Activated CD8-positive, alpha-beta memory T cell treated with anti-CD3 and anti-CD28 coated beads, Interleukin-2, amount 10 ng/mL, durations not matched to agents 7 days and 5 days (primary cell): ENCODE measurements at regions not wholly inside any gene's neighbourhood (a gene's known extent, or its start where the extent isn't known, plus 50 kb on each side); places are given as distances from the start of the nearest gene placed in this dataset.
"Not testable (repeated sequence)": the region's sequence is repeated elsewhere in the genome, so short reads cannot be mapped to it uniquely, and the experiment has no call there.

Source experiments
- ATAC-seq: fragments of 150-1000 bp; cut with Tn5 transposase; one replicate; pipeline ENCODE4 v1.10.0; 2021; ENCODE audit warnings: moderate library complexity
- CTCF ChIA-PET: fragments of 350-600 bp; sonication (Branson Sonifier 250); formaldehyde crosslinking; loops from one replicate; lab custom pipeline; 2021; ENCODE audit warnings: antibody characterized with exemption; lab: Charles Lee
- DNase-seq: peaks from one replicate; pipeline ENCODE4 v3.0.0-alpha.2; 2020
- H3K27ac Mint-ChIP-seq: one replicate; pipeline ENCODE4 v1.8.0; 2021; ENCODE audit warnings: mild to moderate bottlenecking, mixed read lengths
- H3K27me3 Mint-ChIP-seq: one replicate; pipeline ENCODE4 v1.8.0; 2021; ENCODE audit warnings: mixed read lengths
- H3K36me3 Mint-ChIP-seq: one replicate; pipeline ENCODE4 v1.8.0; 2021; ENCODE audit warnings: mild to moderate bottlenecking, mixed read lengths
- H3K4me1 Mint-ChIP-seq: one replicate; pipeline ENCODE4 v1.8.0; 2021; ENCODE audit warnings: mixed read lengths
- H3K4me3 Mint-ChIP-seq: one replicate; pipeline ENCODE4 v1.8.0; 2021; ENCODE audit warnings: mild to moderate bottlenecking, moderate library complexity, mixed read lengths
- H3K9me3 Mint-ChIP-seq: one replicate; pipeline ENCODE4 v1.8.0; 2022; ENCODE audit warnings: low read depth, mixed read lengths

- peaks cover 2% of the 10 kb centered on the region for H3K27me3 Mint-ChIP-seq
- H3K36me3 Mint-ChIP-seq: no peaks in the 10 kb centered on the region
- no peak overlapping the region for H3K4me3 Mint-ChIP-seq
- H3K27ac Mint-ChIP-seq: no peak overlapping the region
- CTCF ChIA-PET: no interaction called here
- DNase-seq: no peak
- H3K4me1 Mint-ChIP-seq: no peaks in the 10 kb centered on the region
- ATAC-seq: no peak
- no peaks in the 10 kb centered on the region for H3K9me3 Mint-ChIP-seq
Measured at GRCh38 chr9:87781331-87781730, 55.4 kb downstream of the CTSL start.

GRCh38 chr9:87783180-87783579 is 57.3 kb downstream of the CTSL start:
- ATAC-seq (no peak), DNase-seq (no peak)
- H3K9me3 Mint-ChIP-seq: no peaks in the 10 kb centered on the region
- peaks cover 3% of the 10 kb centered on the region for H3K27me3 Mint-ChIP-seq
- no peak overlapping the region for H3K27ac Mint-ChIP-seq
- H3K4me1 Mint-ChIP-seq: no peaks in the 10 kb centered on the region
- CTCF ChIA-PET: no interaction called here
- H3K36me3 Mint-ChIP-seq: no peaks in the 10 kb centered on the region
- H3K4me3 Mint-ChIP-seq: no peak overlapping the region

- H3K4me1 Mint-ChIP-seq, DNase-seq, ATAC-seq, H3K27me3 Mint-ChIP-seq, H3K27ac Mint-ChIP-seq, H3K9me3 Mint-ChIP-seq, H3K36me3 Mint-ChIP-seq, H3K4me3 Mint-ChIP-seq, CTCF ChIA-PET: not testable (repeated sequence)
Measured at GRCh38 chr9:87785315-87785970, 59.5 kb downstream of the CTSL start.

DNA sequence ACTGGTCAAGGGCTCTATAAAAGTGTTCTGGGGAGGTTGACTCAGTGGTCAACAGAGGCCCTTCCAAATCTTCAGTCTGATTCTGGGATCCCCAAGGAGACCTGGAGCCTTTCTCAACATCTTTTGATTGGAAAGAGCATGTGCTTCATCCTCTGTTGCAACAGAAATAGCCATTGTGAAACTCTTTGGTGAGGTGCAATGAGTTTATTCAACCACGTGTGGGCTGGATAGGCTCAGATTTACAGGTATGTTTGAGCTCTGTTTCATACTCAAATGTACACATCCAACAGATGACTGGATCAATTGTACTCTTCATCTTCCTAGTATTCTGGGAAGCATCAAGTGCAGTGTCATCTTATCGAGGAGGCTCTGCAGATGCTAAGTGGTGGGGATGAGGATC is 60.5 kb downstream of the CTSL start:
- Mint-ChIP-seq H3K36me3 (no peaks in the 10 kb centered on the region), H3K27ac (no peak overlapping the region), H3K27me3 (peaks cover 8% of the 10 kb centered on the region), H3K9me3 (no peaks in the 10 kb centered on the region), H3K4me3 (no peak overlapping the region), H3K4me1 (no peaks in the 10 kb centered on the region)
- DNase-seq: no peak
- ATAC-seq: no peak
- CTCF ChIA-PET: no interaction called here

DNA sequence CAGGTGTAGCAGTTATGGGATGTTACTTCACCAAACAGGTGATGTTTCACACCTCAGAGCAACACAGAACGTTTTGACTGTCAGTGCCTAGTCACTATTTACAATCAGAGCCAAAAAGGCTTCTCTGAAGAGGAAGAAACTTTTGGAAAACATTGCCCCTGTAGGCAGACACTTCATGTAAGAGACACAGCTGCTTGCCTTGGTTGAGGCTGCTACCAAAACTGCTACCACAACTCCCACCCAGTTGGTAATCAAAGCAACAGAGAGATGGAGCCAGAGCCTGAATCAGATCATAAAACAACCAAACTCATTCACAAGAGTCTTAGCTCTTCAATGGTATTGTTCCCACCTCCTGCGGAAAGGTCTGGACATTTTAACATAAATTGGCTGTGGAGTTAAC is 61.0 kb downstream of the CTSL start:
- DNase-seq: no peak
- Mint-ChIP-seq H3K27ac (no peak overlapping the region), H3K36me3 (no peaks in the 10 kb centered on the region), H3K27me3 (peaks cover 8% of the 10 kb centered on the region), H3K9me3 (no peaks in the 10 kb centered on the region), H3K4me1 (peaks cover 1% of the 10 kb centered on the region), H3K4me3 (no peak overlapping the region)
- ATAC-seq: no peak
- CTCF ChIA-PET: no interaction called here

- Mint-ChIP-seq H3K36me3 (peaks cover 2% of the 10 kb centered on the region), H3K4me1 (peaks cover 6% of the 10 kb centered on the region), H3K4me3 (no peak overlapping the region), H3K9me3 (no peaks in the 10 kb centered on the region), H3K27me3 (peaks cover 8% of the 10 kb centered on the region), H3K27ac (no peak overlapping the region)
- CTCF ChIA-PET: no interaction called here
- no peak for DNase-seq
- no peak for ATAC-seq
Measured at GRCh38 chr9:87787735-87788134, 61.8 kb downstream of the CTSL start.

DNA sequence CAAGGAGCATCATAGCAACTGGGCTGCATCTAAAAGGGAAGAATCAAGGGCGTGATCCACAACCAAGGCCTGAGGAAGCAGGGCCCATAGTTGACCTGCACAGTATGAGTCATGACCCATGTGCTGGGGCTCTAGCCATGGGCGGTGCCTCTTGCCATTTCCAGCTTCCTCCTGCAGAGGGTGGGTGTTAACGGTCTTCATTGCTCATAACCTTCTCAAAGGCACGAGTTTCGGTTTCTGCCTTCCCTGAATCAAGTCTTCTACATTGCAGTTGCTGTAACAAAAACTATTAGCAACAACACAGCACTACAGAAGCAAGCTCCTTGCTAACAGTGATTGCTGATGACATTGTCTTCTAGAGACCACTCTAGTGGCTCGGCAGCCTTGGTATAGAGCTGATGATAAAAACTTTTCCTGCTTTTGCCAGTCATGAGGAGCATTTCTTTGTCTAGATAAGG is 66.9 kb downstream of the CTSL start:
- Mint-ChIP-seq H3K27me3 (peaks cover 5% of the 10 kb centered on the region), H3K4me1 (peaks cover 33% of the 10 kb centered on the region), H3K27ac (peak overlapping the region; percentile 74), H3K9me3 (no peaks in the 10 kb centered on the region), H3K4me3 (no peak overlapping the region), H3K36me3 (peaks cover 5% of the 10 kb centered on the region)
- peak; percentile 78 for DNase-seq
- ATAC-seq: peak; percentile 97
- CTCF ChIA-PET: interaction anchor here (0.7 kb wide), 1 partner anchor 35 kb away, joined by 3 read pairs; no protein-coding TSS in a partner anchor

GRCh38 chr9:87793292-87793691 is 67.4 kb downstream of the CTSL start:
- H3K27ac Mint-ChIP-seq: peak overlapping the region; percentile 74
- DNase-seq (no peak), ATAC-seq (peak; percentile 10)
- CTCF ChIA-PET: interaction anchor here (1.4 kb wide), 1 partner anchor 9 kb away, joined by 3 read pairs; no protein-coding TSS in a partner anchor
- H3K9me3 Mint-ChIP-seq: no peaks in the 10 kb centered on the region
- H3K27me3 Mint-ChIP-seq: peaks cover 5% of the 10 kb centered on the region
- H3K36me3 Mint-ChIP-seq: peaks cover 5% of the 10 kb centered on the region
- H3K4me1 Mint-ChIP-seq: peaks cover 33% of the 10 kb centered on the region
- H3K4me3 Mint-ChIP-seq: no peak overlapping the region

DNA sequence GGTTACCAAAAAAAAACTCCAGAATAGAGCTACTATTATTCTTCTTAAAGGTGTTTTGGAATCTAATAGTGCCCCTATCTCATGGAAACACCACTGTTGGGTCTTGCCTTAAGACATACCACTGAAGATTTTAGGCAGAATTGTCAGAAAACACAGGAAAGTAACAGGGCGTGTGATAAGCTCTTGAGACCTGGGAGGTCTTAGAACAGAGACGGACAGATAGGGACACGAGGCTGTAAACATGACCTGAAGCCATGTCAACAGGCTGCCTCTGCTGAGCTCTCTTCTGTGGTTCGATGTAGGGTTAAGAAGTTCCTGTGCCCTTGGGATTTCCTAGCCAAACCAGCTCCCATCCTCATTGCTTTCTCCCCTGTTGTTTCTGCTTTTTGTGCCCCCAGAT is 69.3 kb downstream of the CTSL start:
- H3K27me3 Mint-ChIP-seq: peaks cover 5% of the 10 kb centered on the region
- CTCF ChIA-PET: no interaction called here
- no peak overlapping the region for H3K4me3 Mint-ChIP-seq
- H3K27ac Mint-ChIP-seq: no peak overlapping the region
- DNase-seq (no peak), ATAC-seq (no peak)
- H3K36me3 Mint-ChIP-seq: peaks cover 5% of the 10 kb centered on the region
- peaks cover 33% of the 10 kb centered on the region for H3K4me1 Mint-ChIP-seq
- H3K9me3 Mint-ChIP-seq: no peaks in the 10 kb centered on the region

GRCh38 chr9:87796196-87796595 is 70.3 kb downstream of the CTSL start:
- ATAC-seq (no peak), DNase-seq (no peak)
- Mint-ChIP-seq H3K27me3 (peaks cover 3% of the 10 kb centered on the region), H3K9me3 (no peaks in the 10 kb centered on the region), H3K4me1 (peaks cover 33% of the 10 kb centered on the region), H3K4me3 (no peak overlapping the region), H3K27ac (no peak overlapping the region), H3K36me3 (peaks cover 5% of the 10 kb centered on the region)
- CTCF ChIA-PET: no interaction called here

- ATAC-seq: no peak
Measured at GRCh38 chr9:87798261-87798833, 72.4 kb downstream of the CTSL start.

GRCh38 chr9:87799503-87799902 is 73.6 kb downstream of the CTSL start:
- no peaks in the 10 kb centered on the region for H3K9me3 Mint-ChIP-seq
- CTCF ChIA-PET: no interaction called here
- peaks cover 4% of the 10 kb centered on the region for H3K27me3 Mint-ChIP-seq
- ATAC-seq: no peak
- no peaks in the 10 kb centered on the region for H3K36me3 Mint-ChIP-seq
- H3K4me3 Mint-ChIP-seq: no peak overlapping the region
- no peak for DNase-seq
- peaks cover 11% of the 10 kb centered on the region for H3K4me1 Mint-ChIP-seq
- no peak overlapping the region for H3K27ac Mint-ChIP-seq

More at GRCh38 chr9:87798261-87798833, 72.4 kb downstream of the CTSL start:
- H3K4me1 Mint-ChIP-seq: peaks cover 22% of the 10 kb centered on the region
- no peaks in the 10 kb centered on the region for H3K36me3 Mint-ChIP-seq
- H3K27me3 Mint-ChIP-seq: peaks cover 4% of the 10 kb centered on the region
- H3K9me3 Mint-ChIP-seq: no peaks in the 10 kb centered on the region
- no peak overlapping the region for H3K27ac Mint-ChIP-seq
- CTCF ChIA-PET: no interaction called here
- H3K4me3 Mint-ChIP-seq: no peak overlapping the region
- no peak for DNase-seq

DNA sequence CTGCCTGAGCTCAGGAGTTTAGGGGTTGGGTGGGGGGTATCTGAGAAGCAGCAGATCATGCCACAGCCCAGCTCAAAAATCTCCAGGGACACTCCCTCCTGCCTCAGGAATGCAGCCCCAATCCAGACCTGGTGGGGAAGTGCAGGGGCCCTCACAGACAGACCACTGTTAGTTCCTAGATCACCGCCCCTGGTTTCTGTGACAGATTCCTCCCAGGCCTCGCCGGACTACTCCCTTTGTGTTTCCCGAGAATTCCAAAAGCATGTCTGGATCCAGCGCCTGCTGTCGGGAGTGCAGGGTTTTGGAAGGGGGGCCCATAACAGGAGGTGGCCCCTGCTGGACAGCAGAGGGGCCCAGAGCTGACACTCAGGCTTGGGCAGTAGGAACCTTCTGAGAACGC is 74.5 kb downstream of the CTSL start:
- no peaks in the 10 kb centered on the region for H3K9me3 Mint-ChIP-seq
- H3K4me1 Mint-ChIP-seq: peaks cover 9% of the 10 kb centered on the region
- no peak overlapping the region for H3K4me3 Mint-ChIP-seq
- CTCF ChIA-PET: no interaction called here
- H3K27me3 Mint-ChIP-seq: peaks cover 4% of the 10 kb centered on the region
- no peak overlapping the region for H3K27ac Mint-ChIP-seq
- ATAC-seq (no peak), DNase-seq (no peak)
- H3K36me3 Mint-ChIP-seq: no peaks in the 10 kb centered on the region

GRCh38 chr9:87801013-87801412 is 75.1 kb downstream of the CTSL start:
- ATAC-seq (no peak), DNase-seq (no peak)
- no peaks in the 10 kb centered on the region for H3K36me3 Mint-ChIP-seq
- no peak overlapping the region for H3K27ac Mint-ChIP-seq
- no peaks in the 10 kb centered on the region for H3K9me3 Mint-ChIP-seq
- no peak overlapping the region for H3K4me3 Mint-ChIP-seq
- H3K27me3 Mint-ChIP-seq: peaks cover 4% of the 10 kb centered on the region
- CTCF ChIA-PET: interaction anchor here (1.3 kb wide), 1 partner anchor 10 kb away, joined by 3 read pairs; no protein-coding TSS in a partner anchor
- H3K4me1 Mint-ChIP-seq: peaks cover 6% of the 10 kb centered on the region
